OCI-LY3 (cell line): ENCODE measurements at regions not wholly inside any gene's neighbourhood (a gene's known extent, or its start where the extent isn't known, plus 50 kb on each side); places are given as distances from the start of the nearest gene placed in this dataset.

Source experiments
- CTCF ChIP-seq: fragments of 200-600, 300-600 bp; sonication (generic); IDR thresholded peaks from 2 replicates; pipeline ENCODE4 v1.5.1; 2014; ENCODE audit warnings: antibody characterized with exemption, low read length, low read depth
- EZH2phosphoT487 ChIP-seq: fragments of 200-600 bp; shearing (Covaris generic); IDR thresholded peaks from 2 replicates; pipeline ENCODE4 v1.6.1; 2018; ENCODE audit warnings: antibody characterized with exemption, mixed run types, low read depth

- TF ChIP-seq CTCF (no peak), EZH2phosphoT487 (no peak)
Measured at GRCh38 chr18:75753753-75754152, 326.2 kb upstream of the SMIM21 start.
